TTC549 (cell line): ENCODE measurements at regions not wholly inside any gene's neighbourhood (a gene's known extent, or its start where the extent isn't known, plus 50 kb on each side); places are given as distances from the start of the nearest gene placed in this dataset.

Experiments used
- FAIRE-seq: peaks from 2 replicates; lab custom pipeline; 2012; peaks lifted over from hg19 to GRCh38; lab: Jason Lieb, UNC

DNA sequence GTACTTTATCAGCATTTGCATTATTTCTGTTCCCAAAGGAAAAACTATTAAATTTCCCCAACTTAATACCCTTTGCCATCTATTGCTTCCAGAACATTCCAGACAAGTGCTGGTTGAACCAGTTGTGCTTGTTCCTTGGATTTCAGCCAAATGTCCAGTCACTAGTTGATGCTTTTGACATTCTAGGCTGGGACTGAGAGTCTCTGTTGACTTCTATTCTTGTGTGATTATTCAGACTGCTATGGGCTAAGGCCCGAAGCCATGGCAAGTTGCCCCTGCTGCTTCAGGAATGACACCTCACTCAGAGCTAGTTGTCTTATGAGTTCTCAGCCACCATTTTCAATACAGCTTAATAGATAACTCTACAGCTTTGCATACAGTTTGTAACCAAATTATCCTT is 458.1 kb upstream of the ARGLU1 start:
- FAIRE-seq, result no peak

DNA sequence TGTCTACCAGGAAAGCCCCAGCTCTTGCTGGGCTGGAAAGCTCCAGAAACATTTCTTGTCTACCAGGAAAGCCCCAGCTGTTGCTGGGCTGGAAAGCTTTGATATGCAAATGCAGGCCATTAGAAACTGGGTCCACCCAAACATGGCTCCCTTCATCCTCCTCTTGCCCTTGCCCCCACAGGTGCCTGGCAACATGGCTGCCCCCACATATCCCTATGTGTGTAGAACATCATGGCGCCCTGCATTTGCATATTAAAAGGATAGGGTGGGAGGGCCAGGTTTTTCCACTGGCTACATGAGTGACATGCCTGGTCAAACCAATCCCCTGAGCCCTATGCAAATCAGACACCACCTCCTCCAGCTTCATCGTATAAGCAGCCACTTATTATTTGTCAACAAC is 455.4 kb upstream of the ARGLU1 start:
- FAIRE-seq, result no peak

DNA sequence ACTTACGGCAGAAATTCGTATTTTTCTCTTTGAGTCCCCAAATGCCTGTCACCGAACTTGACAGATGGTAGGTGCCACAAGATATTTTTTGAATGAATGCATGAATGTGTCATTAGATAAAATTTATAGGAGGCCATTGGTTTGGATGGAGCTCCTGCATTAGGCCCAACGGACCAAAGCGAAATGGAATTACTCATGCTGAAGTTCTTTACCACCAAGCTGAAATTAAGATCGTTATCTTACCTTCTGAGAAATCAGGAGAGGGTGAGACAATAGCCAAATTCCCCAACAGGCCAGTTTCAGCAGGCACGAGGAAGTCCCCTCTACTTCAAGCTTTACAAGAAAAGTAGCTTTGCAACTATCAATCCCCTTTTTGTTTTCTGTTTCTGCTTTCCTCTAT is 452.5 kb upstream of the ARGLU1 start:
- FAIRE-seq, result no peak

DNA sequence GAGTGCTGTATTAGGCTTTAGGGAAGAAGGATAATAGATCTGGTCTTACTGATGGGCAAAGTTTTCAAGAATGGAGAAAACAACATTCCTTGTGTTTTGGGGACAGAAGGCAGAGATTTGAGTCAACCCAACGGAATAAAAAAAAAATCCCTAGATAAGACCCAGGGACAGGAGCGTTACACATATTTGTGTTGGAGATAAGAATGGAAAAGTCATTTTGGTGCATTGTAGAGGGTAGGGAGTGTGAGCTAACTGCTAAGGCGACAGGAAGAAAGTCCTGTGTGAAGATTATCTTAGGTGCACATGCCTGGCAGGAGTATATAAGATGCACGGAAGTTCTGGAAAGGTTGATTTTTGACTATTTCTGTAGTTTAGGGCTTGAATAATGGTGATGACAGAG is 450.3 kb upstream of the ARGLU1 start:
- no peak for FAIRE-seq

- no peak for FAIRE-seq
Measured at GRCh38 chr13:107006661-107007060, 438.7 kb upstream of the ARGLU1 start.

DNA sequence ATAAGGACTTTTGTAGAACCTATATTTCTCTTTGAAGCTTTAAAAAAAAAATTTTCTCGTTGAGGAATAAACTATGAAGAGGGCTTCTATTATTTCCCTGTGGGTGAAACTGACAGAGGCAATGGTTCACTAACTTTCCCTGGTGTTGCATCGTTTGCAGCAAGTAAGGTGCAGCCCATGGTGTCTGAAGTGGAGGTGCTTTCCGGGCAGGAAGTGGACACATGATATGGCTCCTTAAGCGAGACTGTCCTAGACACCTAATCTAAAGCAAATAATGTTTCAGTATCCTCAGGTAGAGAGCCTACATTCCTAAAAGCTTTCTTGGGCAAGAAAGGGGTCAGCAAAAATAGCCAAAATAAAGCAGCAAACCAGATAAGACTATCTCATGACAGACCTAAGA is 437.6 kb upstream of the ARGLU1 start:
- no peak for FAIRE-seq

DNA sequence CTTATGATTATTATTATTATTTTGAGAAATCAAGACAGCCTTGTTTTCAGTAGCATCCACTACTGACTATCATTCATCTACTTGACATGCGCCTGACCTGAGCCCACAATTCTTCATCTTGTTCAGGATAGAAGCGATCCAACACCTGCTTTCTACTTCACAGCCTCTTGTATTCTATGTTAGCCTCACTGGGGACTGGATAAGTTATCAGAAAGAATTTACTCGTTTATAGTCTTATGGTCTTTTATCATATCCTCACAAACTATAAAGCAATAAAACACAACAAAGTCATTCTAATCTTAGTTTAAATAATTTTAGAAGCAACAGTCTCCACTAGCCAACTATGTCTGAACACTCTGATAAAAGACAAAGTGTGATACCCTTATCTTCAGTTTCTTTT is 436.0 kb upstream of the ARGLU1 start:
- FAIRE-seq, result no peak

DNA sequence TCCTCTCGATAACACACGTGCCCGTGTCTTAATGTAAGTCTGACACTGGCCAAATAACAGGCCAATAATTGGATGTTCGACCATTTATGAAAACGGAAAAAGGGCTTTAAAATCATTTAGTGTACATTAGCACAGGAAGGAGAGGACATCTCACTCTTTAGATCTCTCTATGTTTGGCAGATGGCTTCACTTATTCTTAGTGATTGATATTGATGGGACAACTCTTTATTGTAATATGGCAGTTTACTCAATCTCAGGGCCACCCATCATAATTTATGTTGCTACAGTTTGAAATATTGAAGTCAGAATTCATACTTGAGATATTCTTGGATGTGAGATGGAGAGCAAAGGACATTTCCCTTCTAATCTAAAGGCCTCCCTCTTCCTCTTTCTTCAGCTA is 430.7 kb upstream of the ARGLU1 start:
- no peak for FAIRE-seq

DNA sequence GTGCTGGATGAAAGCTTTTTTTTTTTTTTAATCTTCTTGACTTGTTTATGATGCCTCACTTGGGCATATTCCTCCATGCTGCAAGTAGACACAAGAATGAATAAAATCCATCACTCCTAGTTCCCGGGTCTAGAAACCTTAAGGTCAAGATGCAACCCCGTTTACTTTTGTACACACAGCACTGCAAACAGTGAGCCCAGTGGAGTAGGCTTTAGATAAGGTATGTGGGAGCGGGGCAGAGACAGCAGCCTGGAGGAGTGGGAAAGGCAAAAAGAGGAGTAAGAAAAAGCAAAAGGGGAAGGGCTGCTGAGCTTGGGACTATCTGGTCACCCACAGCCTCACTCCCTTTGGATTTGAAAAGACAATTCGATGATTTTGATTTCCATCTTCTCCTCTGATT is 429.8 kb upstream of the ARGLU1 start:
- no peak for FAIRE-seq

DNA sequence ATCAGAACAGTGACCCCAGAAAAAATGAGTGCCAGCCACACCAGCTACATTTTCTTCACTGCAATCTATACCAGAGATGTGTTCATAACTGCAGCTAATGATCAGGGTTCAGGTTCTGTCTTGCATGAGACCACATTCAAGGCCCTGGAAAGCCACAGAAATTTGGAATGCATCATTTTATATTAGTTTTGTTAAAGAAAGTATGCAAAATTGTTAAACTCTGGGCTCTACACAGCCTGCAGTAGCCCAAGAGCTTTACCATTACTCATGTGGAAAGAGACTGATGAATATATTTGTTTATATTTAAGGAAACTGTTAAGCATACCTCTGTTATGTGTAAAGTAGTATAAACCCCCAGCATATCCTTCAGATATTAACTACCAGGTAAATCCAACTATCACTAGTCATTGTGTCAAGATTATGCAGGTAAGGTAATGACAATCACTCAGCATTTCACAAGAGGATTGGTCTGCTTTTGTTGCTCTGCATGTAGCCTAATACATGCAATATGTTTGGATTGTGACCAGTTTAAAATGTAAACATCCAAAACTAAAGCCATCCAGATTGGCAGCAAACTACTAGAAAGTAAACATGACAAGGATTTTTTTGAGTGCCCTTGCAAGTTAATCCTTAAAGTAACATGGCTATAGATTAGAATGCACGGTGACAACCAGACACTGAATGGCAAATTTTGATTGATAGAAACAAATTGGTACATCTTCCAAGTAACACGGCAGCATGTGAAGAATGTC is 429.1 kb upstream of the ARGLU1 start:
- FAIRE-seq, result no peak

GRCh38 chr13:106990594-106990993 is 422.7 kb upstream of the ARGLU1 start:
- no peak for FAIRE-seq

- no peak for FAIRE-seq
Measured at GRCh38 chr13:106989876-106990275, 421.9 kb upstream of the ARGLU1 start.

DNA sequence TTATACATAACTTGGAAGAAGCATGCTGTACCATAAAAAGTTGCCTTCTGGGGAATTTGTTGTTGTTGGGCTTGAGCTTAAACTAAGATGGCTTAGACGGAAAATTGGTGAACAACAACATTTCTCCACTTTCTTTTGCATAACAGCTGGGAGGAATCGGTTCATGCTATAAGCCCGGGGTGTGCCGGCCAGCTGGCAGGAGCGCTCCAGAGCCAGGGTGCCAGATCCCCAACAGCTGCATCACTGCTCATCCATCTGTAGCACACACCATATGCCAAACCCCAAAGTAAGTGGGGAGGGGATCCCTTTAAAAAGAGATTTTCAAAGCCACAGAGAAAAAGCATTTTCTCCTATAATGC is 419.5 kb upstream of the ARGLU1 start:
- FAIRE-seq, result no peak

DNA sequence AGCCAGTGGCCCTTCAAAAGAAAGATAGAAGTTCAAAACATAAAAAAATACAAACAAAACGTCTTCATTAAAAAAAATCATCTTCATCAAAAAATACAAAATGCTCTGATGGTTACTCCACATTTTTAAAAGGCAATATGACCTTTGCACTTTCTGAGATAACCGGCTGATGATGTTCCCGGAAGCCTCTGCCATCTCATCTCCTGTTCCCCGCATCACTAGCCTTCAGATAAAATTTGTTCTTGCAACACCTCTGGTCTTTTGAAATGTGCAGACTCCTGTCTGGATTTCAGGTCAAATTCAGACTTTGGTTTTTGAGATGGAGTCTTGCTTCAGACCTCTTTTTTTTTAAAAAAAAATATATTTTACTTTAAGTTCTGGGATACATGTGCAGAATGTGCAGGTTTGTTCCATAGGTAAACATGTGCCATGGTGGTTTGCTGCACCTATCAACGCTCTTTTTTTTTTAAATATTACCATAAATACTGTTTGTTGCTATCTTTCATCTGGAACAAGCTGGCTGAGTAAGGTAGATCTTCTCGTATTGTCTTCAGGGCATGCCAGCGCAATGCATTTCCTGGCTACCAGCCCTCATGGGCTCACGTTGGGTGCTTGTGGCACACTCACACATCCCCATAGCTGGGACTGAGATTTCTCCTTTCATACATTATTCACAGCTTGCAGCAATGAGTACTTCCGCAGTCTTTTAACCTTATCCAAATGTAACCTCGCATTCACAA is 418.9 kb upstream of the ARGLU1 start:
- no peak for FAIRE-seq

GRCh38 chr13:106986033-106986484 is 418.1 kb upstream of the ARGLU1 start:
- FAIRE-seq, result no peak

DNA sequence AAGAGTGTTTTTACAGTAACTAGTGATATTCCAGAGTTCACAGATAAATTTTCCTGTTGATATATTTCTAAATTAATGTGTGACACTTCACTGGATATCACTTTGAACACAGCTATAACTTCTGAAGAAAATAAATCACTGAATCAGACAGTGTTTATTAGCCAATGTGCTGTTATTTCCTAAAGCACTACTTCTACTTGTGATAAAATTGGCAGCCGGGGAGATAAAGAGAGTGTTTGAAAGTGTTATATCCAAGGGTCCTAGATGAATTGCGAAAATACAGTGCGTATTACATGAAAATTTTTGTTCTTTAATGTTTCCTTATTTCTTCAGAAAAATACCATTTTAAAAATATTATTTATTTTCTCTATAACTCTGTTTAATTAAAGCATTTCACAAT is 417.5 kb upstream of the ARGLU1 start:
- no peak for FAIRE-seq

GRCh38 chr13:106981051-106981450 is 413.1 kb upstream of the ARGLU1 start:
- no peak for FAIRE-seq

DNA sequence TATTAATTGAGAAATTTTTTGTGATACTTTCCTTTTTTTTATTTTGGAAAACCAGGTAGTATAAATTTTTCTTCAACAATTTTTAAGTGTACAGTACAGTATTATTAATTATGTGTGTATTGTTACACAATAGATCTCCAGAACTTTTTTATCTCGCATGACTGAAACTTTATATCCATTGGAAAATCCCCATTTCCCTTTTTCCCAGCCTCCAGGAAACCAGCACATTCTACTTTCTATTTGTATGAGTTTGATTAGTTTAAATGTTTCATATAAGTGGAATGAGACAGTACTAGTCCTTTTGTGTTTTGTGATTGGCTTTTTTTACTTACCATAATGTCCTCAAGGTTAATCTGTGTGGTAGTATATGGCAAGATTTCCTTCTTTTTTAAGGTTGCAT is 399.5 kb upstream of the ARGLU1 start:
- FAIRE-seq, result no peak

- FAIRE-seq, result no peak
Measured at GRCh38 chr13:106963151-106963550, 395.2 kb upstream of the ARGLU1 start.

DNA sequence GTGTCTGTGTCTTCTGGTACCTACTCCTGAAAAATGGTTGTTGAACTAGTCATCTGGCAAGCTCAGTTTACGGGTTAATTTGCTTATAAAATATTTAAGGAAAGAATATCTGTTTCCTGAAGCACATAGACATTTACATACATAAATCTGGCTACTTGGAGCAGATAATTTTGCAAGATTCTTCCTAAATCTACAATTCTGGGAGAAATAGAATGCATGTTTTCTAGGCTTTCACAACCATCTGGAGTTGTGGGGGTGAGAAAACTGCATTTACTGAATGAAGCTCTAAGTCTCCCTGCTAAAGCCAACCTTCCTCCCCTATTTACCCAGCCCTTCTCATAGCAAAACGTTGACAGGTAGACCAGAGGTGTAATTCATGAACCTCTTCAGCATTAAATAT is 393.7 kb upstream of the ARGLU1 start:
- no peak for FAIRE-seq

- no peak for FAIRE-seq
Measured at GRCh38 chr13:106961216-106961615, 393.3 kb upstream of the ARGLU1 start.

DNA sequence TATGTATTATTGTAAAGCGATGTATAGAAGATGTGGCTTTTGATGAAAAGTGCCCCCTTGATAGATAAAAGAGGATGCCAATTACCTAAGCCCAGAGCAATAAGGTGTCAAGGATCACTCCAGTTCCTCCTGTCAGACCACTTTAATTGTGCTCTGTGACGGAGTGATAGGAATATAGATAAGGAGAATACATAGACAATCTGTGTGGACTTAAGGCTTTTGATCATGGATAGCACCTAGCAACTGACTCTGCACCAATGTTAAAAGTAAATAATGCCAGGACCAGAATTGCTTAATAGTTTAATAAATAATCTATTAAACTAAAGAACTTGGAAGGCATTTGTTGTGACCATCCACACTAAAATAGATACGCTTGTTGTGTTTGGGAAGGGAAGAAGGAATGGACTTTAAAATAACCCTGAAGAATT is 390.7 kb upstream of the ARGLU1 start:
- FAIRE-seq, result no peak

DNA sequence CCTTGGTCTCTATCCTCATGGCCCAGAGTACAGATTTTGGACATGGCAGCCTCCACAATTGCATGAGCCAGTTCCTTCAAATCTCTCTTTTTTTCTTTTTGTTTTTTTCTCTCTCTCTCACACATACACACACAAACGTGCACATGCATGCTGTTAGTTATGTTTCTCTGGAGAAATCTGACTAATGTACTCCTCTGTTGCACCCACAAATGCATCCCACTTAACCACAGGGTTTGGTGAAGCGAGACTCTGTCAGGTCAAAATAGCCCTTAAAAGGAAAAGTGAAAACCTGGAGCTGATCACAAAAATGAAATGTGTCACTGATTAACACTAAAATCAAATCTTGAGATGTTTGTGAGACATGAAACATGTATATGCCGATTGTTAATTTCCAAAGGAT is 374.6 kb upstream of the ARGLU1 start:
- FAIRE-seq, result no peak

DNA sequence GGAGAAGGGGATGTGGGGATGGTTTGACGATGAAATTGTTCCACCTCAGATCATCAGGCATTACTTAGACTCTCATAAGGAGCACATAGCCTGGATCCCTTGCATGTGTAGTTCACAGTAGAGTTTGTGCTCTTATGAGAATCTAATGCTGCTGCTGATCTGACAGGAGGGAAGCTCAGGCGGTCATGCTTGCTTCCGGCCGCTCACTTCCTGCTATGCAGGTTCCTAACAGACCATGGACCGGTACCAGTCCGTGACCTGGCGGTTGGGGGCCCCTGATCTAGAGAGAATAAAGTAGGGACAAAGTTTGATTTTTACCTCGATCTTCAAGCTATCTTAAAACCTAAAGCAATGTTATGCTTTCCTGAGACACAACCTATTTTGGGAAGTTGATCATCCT is 373.8 kb upstream of the ARGLU1 start:
- FAIRE-seq, result no peak
